Right lobe of liver (tissue), 6 donors: ENCODE measurements at regions not wholly inside any gene's neighbourhood (a gene's known extent, or its start where the extent isn't known, plus 50 kb on each side); places are given as distances from the start of the nearest gene placed in this dataset.

Experiments used
- ATAC-seq, 4 donors: fragments of 200-7000 bp; cut with Tn5 transposase; one replicate each; pipeline ENCODE4 v1.9.1; 2020; ENCODE audit warnings: mild to moderate bottlenecking in 4 of 4, moderate library complexity in 4 of 4
- DNase-seq, 3 donors: peaks; one replicate each; pipeline ENCODE4 v3.0.0-alpha.2; 2020
- H3K27ac ChIP-seq, 3 donors: fragments of 200-600 bp; one replicate each; pipeline ENCODE4 v1.8.0; 2022
- H3K27me3 ChIP-seq, 2 donors: fragments of 200-600 bp; one replicate each; pipeline ENCODE4 v1.8.0; 2022
- H3K36me3 ChIP-seq, 4 donors: fragments of 200-600 bp; sonication (generic) in 1 of 4; one replicate each; pipeline versions ENCODE4 v1.5.1 to v1.8.0; 2017 to 2022; ENCODE audit warnings: control low read depth in 1 of 4
- H3K4me1 ChIP-seq, 4 donors: fragments of 200-600 bp; sonication (generic) in 1 of 4; one replicate each; pipeline versions ENCODE4 v1.5.1 to v1.8.0; 2017 to 2022; ENCODE audit warnings: control low read depth in 1 of 4
- H3K4me3 ChIP-seq, 3 donors: fragments of 200-600 bp; one replicate each; pipeline ENCODE4 v1.8.0; 2022
- H3K9me3 ChIP-seq, 4 donors: fragments of 200-600 bp; sonication (generic) in 1 of 4; one replicate each; pipeline versions ENCODE4 v1.5.1 to v1.8.0; 2017 to 2022; ENCODE audit warnings: control low read depth in 1 of 4
- CTCF ChIP-seq, 4 donors: fragments of 200-600 bp in 3 of 4; fragments of 450-650 bp in 1 of 4; IDR thresholded peaks; one replicate each; pipeline versions ENCODE4 v1.5.1 to v1.8.0; 2016 to 2022; ENCODE audit warnings: antibody characterized with exemption in 4 of 4, mild to moderate bottlenecking in 2 of 4
- POLR2A ChIP-seq: fragments of 450-650 bp; IDR thresholded peaks from one replicate; pipeline ENCODE4 v1.6.1; 2017; ENCODE audit warnings: antibody characterized with exemption, mild to moderate bottlenecking
- WGBS: methylation state at CpG from one replicate; pipeline ENCODE4 v1.1.6; 2018; ENCODE audit warnings: low coverage, low lambda C conversion rate; ENCODE audit not compliant: insufficient coverage; ENCODE audit errors: missing lambda C conversion rate; 5-methylcytosine and 5-hydroxymethylcytosine counted together
- intact Hi-C, 2 donors: fragments of 100-400 bp; cut with DNase I; formaldehyde crosslinking; loops; one replicate each; pipeline versions ENCODE4 v1.11.2 to v1.14.1; 2022
- donor health status: DM: no; HTN: yes; CAD: no.
- donor health status: DM: no; HTN: no; CAD: no.
- donor health status: DM: no; HTN: no; CAD: no.
- donor health status: DM: no; HTN: yes; CAD: no.
- donor health status: DM: no; HTN: yes; CAD: no.

DNA sequence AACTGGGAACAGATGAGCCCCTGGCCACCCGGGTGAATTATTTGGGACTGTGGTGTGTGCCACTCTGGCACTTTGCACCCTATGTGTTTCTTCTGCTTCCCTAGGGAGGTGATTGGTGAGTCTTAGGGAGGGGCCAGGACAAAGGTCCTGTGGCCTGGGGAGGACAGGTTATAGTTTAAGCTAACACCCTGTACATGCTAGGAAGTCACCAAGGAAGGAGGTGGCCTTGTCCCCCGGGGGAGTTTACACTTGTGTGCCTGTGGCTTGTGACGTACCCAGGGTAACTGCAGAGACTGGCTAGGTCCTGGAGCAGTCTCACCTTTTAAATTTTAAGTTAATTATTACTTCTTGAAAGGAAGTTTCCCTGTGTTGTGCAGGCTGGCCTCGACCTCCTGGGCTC lies 196.2 kb downstream of the BAMBI start:
- no peak for TF ChIP-seq CTCF (IDR thresholded peaks at IDR 0.05)
- TF ChIP-seq POLR2A: no peak
- intact Hi-C loops: no loop called here
- Histone ChIP-seq H3K27ac (peak overlapping the region in 1 of 3 donors; percentile 35), H3K4me3 (no peak overlapping the region), H3K36me3 (no peaks in the 10 kb centered on the region), H3K4me1 (peaks cover 0 to 8% (median 3%) of the 10 kb centered on the region in 4 donors), H3K9me3 (no peaks in the 10 kb centered on the region), H3K27me3 (no peaks in the 10 kb centered on the region)
- 35% methylated on average over 4 of the region's 4 CpGs for WGBS
- peak; percentile 72 to 92 (median 90) for ATAC-seq
- DNase-seq: peak in 2 of 3 donors; percentile 73 to 79

- intact Hi-C loops: no loop called here
- Histone ChIP-seq H3K4me1 (peaks cover 0 to 15% (median 3%) of the 10 kb centered on the region in 4 donors), H3K27me3 (no peaks in the 10 kb centered on the region), H3K9me3 (no peaks in the 10 kb centered on the region), H3K36me3 (no peaks in the 10 kb centered on the region), H3K4me3 (no peak overlapping the region), H3K27ac (no peak overlapping the region)
- TF ChIP-seq POLR2A: no peak
- TF ChIP-seq CTCF (IDR thresholded peaks at IDR 0.05): no peak
- ATAC-seq (no peak), DNase-seq (no peak)
- 100% methylated on average over 1 of the region's 1 CpG for WGBS
Observed at GRCh38 chr10:28874210-28874609, 196.9 kb downstream of the BAMBI start.

GRCh38 chr10:28875549-28876081 lies 198.3 kb downstream of the BAMBI start:
- ATAC-seq: no peak
- Histone ChIP-seq H3K4me3 (no peak overlapping the region), H3K4me1 (peaks cover 0 to 29% (median 6%) of the 10 kb centered on the region in 4 donors), H3K36me3 (no peaks in the 10 kb centered on the region), H3K9me3 (no peaks in the 10 kb centered on the region), H3K27me3 (no peaks in the 10 kb centered on the region), H3K27ac (no peak overlapping the region)
- WGBS: 87% methylated on average over 10 of the region's 14 CpGs
- intact Hi-C loops: no loop called here
- no peak for TF ChIP-seq CTCF (IDR thresholded peaks at IDR 0.05)
- no peak for TF ChIP-seq POLR2A
- DNase-seq: no peak

GRCh38 chr10:28878236-28878970 lies 201.1 kb downstream of the BAMBI start:
- Histone ChIP-seq H3K4me1 (peaks cover 0 to 52% (median 13%) of the 10 kb centered on the region in 4 donors), H3K36me3 (no peaks in the 10 kb centered on the region), H3K9me3 (no peaks in the 10 kb centered on the region), H3K27ac (peak overlapping the region in 1 of 3 donors; percentile 51), H3K4me3 (no peak overlapping the region), H3K27me3 (no peaks in the 10 kb centered on the region)
- intact Hi-C loops: no loop called here
- TF ChIP-seq POLR2A (no peak), CTCF (IDR thresholded peaks at IDR 0.05) (peak in 2 of 4 donors; percentile 11 to 24)
- DNase-seq: no peak
- WGBS: 56% methylated on average over 4 of the region's 5 CpGs
- peak in 3 of 4 donors; percentile 37 to 53 (median 40) for ATAC-seq
